HG03097 (cell line): ENCODE measurements at regions not wholly inside any gene's neighbourhood (a gene's known extent, or its start where the extent isn't known, plus 50 kb on each side); places are given as distances from the start of the nearest gene placed in this dataset.
A peak's percentile ranks its signal among the peaks of the same experiment; 100 is the strongest.
"Not testable (repeated sequence)": the region's sequence is repeated elsewhere in the genome, so short reads cannot be mapped to it uniquely, and the experiment has no call there.

ENCODE experiments used
- ATAC-seq: cut with Tn5 transposase; IDR thresholded peaks from one replicate; pipeline ENCODE4 v1.9.1; 2021; ENCODE audit not compliant: unreplicated experiment, low FRiP score

DNA sequence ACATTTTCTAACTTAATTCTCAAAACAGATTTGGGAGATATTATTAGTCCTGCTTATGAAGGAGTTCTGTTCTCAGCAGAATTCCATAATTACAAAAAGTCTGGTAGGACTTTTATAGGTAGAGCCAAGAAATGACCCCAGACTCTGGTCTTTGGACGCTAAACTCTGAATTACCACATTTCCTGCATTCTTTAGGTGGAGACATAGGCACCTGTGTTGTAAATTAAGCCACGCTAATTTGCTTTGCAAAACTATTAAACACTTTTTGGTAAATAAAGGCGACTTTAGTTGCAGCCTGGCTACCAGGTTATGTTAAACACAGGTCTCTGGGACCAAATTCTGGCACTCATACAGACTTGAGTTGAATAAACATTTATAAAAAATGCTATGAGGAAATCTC is 77.7 kb downstream of the C9orf152 start:
- ATAC-seq, result no peak

GRCh38 chr9:110130791-110131416 is 77.1 kb downstream of the C9orf152 start:
- ATAC-seq, result no peak

DNA sequence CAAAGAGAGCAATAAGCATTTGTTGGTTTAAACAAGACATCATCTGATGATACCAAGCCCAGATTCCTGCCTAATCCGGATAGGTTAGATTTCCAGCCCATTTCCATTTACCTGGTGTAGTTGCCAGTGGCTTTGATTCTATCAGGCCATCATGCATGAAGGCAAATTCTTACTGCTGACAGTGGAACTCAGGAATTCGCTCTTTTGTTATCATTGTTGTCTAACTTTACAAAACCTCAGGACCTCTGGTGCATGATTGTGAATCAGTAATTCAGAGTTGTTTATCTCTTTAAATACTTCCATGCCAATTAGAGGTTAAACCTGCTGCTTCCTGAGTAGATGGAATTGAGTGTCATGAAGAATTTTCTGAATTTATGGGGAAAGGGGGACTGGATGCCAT is 76.5 kb downstream of the C9orf152 start:
- ATAC-seq, result no peak

DNA sequence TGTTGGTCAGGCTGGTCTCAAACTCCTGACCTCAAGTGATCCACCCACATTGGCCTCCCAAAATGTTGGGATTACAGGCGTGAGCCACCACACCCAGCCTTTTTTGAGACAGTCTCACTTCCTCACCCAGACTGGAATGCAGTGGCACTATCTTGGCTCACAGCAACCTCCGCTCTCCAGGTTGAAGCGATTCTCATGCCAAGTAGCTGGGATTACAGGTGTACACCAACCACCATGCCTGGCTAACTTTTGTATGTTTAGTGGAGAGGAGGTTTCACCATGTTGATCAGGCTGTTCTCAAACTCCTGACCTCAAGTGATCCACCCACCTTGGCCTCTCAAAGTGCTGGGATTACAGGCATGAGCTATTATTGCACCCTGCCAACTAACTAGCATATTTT is 75.4 kb downstream of the C9orf152 start:
- not testable (repeated sequence) for ATAC-seq

DNA sequence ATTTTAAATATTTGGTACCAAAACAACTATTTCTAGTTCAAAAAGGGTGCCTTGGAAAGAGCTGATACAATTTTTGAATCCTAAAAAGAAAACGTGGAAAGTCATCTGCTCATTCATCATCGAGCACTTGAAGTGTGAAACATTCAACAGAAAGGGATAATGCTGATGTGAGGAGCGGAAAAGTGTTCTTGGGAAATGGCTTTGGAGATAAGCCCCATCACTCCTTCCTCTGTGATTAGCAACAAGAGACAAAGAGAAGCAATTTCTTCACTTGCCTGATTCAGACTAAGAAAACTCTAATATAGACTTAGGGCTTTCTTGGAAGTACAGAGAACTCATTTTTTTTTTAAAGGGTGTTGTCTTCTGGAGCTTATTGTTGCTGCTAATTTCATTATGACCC is 74.9 kb downstream of the C9orf152 start:
- ATAC-seq, result no peak

GRCh38 chr9:110133608-110134210 is 74.2 kb downstream of the C9orf152 start:
- ATAC-seq, result no peak

DNA sequence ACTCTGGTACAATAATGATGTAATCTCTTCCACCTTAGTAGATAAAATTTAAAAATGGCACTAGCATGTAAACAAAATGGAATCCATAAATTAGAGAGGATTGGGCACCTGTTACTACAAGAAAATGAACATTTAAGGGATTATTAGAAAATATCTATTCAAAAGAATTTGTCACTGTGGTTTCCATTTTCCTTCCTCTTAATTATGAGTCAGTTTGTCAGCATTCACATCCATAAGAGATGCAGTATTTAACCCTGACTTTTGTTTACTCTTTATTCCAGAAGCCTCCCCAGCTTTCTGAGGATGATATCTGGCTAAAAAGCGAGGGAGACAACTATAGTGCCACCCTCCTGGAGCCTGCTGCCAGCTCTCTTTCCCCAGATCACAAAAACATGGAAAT is 72.1 kb downstream of the C9orf152 start:
- ATAC-seq, result no peak

- no peak for ATAC-seq
These were observed 71.2 kb downstream of the C9orf152 start for GRCh38 chr9:110136802-110137201.

- no peak for ATAC-seq
These were observed 67.7 kb downstream of the C9orf152 start for GRCh38 chr9:110140276-110140675.

DNA sequence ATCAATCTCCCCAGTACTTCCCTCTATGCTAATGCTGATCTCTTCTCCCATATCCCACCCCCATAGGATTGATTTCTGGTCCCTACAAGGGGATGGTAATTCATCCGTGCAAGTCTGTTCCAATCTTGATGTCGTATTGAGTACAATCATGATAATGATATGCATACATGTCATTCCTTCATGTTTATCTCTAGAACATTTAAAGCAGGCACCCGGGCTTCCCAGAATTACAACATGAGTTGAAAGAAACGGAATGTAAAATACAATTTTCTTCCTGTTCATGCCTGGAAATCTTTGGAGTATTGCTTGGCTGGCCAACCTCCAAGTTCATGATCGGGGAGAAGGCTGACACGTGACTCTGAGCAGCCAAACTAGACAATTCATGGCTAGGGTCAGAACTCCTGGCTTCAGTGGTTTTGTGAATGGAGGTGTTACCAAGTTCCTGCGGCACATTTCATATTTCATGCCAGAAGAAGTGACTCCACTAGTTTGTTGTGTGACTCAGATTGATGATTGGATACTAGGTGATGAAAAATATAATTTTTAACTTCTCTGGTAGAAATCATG is 66.6 kb downstream of the C9orf152 start:
- no peak for ATAC-seq

DNA sequence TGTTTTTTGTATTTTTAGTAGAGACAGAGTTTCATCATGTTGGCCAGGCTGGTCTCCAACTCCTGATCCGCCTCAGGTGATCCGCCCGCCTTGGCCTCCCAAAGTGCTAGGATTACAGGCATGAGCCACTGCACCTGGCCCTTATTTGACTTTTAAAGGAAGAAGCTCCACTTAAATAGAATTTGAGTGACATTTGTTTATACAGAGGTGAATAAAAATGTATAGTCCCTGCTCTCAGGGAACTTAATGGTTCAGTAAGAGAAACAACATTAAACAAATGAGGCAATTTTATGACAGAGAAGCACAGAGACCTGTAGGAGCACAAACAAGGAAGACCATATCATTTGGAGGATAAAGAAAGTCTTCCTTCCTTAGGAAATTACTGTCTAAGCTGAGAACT is 65.7 kb downstream of the C9orf152 start:
- ATAC-seq, result no peak

DNA sequence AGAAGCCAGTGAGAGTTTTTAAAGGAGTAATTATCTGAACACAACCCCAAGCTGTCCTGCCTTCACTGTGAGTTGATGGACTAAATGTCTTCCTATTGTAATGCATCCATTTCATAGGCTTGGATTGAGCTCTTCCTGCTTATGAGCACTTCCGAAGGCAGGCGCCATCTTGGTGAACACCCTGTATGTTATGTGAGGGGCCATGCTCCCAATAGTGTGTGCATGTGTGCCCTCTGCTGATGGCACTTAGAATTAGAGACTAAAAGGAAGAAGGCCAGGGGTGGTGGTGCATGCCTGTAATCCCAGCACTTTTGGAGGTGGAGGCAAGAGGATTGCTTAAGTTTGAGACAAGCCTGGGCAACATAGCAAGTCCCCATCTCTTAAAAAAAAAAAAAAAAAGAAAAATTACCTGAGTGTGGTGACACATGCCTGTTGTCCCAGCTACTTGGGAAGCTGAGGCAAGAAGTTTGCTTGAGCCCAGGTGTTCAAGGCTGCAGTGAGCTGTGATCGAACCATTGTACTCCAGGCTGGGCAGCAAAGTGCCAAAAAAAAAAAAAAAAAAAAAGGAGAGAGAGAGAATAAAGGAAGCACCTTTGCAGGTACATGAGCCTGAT is 65.0 kb downstream of the C9orf152 start:
- ATAC-seq, result no peak

GRCh38 chr9:110143485-110143884 is 64.5 kb downstream of the C9orf152 start:
- peak; percentile 46 for ATAC-seq

DNA sequence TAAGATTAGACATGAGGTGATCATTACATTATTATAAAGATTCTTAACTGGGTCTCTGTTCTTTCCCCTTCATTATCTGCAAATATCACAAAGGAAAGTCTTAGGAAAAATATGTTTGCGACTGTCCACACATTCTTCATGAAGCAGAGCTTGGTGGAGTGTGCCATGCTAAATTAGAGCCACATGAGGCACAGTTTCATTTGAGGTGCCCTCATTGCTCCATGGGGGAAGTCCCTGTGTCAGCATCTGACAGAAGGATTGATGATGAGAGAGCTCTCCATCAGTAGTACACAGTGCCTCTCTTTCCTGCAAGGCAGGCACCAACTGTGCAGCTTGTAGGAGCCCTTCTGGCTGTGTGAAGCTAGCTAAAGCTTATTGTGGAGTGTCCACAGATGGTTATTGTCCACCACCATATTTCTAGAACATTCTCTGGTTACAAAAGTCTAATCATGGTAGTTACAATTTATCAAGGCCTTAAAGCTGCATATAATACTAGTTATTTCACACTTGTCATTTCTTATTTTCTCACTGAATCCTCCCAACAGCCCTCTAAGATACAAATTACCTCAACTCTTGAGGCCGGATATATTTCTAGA is 63.9 kb downstream of the C9orf152 start:
- peak; percentile 57 for ATAC-seq

- no peak for ATAC-seq
These were observed 61.6 kb downstream of the C9orf152 start for GRCh38 chr9:110146373-110146772.

DNA sequence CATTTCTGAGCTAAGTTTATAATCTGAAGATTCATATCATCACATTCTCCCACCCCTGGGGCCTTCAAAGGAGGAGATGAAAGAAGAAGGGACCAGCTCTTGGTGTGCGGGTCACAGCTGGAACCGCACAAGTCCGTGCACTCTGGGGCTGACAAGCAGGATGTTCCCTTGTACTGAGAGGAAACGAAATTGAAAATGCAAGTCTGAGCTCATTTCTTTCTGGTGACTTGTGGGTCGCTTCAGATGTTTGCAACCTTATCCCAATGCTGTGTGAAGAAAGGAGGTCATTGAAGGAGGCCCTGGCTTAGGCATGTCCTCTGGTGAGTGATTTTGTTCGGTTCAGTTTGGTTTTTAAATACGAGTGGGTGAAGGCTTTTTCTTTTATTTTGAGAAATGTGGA is 59.6 kb downstream of the C9orf152 start:
- ATAC-seq, result peak; percentile 70

DNA sequence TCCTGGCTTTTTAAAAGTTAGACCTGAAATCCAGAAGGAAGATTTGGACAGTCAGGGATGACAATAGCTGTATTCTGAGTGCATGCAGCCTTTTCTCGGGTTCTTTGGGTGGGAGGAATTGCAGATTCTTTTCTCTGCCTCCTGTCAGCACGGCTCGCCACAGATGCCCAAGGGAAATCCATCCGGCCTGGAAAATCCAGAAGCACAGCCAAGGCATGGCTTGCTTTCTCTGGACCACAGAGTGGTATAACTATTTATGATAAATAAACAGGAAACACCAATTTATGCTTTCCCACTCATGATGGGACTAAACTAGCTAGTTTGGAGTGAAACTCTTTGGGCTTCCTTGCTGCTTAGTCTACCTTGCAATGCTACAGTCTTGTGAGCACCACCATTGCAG is 59.1 kb downstream of the C9orf152 start:
- ATAC-seq, result no peak
